NCI-H128 (cell line): ENCODE measurements at regions not wholly inside any gene's neighbourhood (a gene's known extent, or its start where the extent isn't known, plus 50 kb on each side); places are given as distances from the start of the nearest gene placed in this dataset.

Experiments
- DNase-seq: peaks from one replicate; lab custom pipeline; 2025; ENCODE audit not compliant: unreplicated experiment; lab: John Stamatoyannopoulos, UW

DNA sequence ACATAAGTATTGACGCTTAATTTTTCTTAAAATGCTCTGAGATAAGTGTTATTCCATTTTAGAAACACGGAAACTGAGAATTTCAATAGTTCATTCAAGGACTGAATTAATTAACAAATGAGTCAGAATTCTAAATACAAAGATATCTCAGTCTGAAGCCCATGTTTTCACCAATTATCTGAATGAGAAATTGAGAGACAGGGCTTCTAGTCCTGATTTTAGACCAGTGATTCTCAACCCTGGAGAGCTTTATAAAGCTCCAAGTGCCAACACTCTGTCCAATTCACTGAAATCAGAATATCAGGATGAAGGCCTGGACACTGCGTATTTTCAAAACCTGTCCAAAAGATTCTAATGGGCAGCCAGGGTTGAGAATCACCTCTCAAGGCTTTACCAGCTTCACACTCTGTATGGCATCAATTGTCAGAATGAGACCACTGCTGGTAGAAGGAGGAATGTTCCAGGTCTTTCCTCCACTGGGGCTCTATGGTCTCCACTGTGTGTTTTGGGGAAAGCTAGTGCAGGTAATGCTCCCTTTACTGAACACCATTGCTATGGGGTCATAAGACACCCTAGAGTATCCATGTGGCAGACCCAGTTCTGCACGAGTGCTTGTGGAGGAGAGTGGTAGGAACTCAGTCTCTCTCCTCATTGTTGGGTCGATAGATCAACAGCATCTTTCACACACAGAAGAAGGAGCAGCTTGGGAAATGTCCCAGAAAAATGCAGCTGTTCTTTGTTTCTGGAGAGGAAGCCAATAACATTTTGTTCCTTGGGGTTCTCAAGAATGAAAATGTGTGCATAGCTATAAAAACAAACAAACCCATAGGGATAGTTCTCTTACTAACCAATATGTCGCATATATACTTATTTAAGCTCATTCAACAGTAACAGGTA is 99.7 kb upstream of the OSMR start:
- DNase-seq = no peak

- no peak for DNase-seq
Measured at GRCh38 chr5:38749861-38750260, 96.0 kb upstream of the OSMR start.

- no peak for DNase-seq
Measured at GRCh38 chr5:38751103-38751502, 94.7 kb upstream of the OSMR start.

DNA sequence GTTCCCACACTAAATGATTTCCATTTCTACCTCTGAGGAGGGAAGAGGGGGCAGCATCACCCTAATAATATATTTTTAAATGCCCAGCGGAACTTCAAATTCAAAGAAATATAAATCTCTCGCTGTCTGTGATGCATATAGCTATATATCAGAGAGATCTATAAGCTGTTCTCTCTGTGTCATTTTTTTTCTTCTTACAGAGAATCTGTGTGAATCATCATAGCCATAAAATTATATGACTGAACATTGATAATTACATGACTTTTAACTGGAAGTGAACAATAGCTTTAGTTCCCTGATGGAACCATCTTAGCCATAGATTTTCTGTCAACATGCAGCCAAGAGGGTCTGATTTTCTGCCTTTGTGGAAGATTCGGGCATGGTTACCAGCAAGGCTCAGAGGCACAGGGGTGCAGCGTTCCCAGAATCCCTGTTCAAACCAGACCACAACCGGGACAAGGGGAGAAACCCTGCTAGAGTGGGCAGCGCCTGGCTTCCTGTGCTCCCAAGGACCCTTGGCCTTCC is 93.7 kb upstream of the OSMR start:
- DNase-seq = no peak

GRCh38 chr5:38752622-38753021 is 93.2 kb upstream of the OSMR start:
- no peak for DNase-seq

DNA sequence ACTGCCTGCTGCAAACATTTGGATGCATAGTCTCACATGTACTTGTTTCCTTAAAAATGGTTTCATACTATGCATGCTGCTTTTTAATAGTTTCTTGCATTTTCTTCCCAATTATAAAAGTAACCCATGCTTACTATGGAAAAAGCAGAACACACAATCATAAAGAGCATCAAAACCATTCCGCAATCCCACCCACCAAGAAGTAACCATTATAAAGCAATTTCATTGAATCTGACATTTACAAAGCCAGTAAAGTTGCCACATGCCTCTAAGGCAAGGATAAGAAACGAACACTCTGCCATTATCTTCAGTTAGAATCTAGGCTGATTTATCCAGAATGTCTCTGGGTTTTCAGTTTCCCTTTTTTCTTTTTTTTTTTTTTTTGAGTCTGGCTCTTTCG is 92.7 kb upstream of the OSMR start:
- no peak for DNase-seq

GRCh38 chr5:38753776-38754175 is 92.0 kb upstream of the OSMR start:
- no peak for DNase-seq

GRCh38 chr5:38755181-38755580 is 90.6 kb upstream of the OSMR start:
- no peak for DNase-seq

DNA sequence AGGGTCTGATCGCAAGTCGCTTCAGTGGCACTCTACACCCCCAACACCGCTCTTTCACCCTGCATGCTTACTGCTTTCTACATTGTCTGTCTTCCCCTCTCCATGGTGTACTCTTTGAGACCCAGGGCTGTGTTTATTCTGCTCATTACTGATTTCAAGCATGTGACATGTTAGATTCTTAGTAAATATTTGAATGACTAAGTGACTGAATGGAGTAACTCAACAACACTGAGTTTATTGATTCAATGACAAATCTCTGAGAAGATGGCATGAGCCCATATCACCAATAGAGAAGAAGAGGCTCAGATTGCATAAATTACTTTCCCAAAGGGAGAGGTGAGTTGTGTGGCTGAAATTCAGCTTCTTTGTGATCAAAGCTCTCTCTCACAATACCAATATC is 89.7 kb upstream of the OSMR start:
- DNase-seq = no peak

- DNase-seq = no peak
Measured at GRCh38 chr5:38757451-38758245, 88.2 kb upstream of the OSMR start.

DNA sequence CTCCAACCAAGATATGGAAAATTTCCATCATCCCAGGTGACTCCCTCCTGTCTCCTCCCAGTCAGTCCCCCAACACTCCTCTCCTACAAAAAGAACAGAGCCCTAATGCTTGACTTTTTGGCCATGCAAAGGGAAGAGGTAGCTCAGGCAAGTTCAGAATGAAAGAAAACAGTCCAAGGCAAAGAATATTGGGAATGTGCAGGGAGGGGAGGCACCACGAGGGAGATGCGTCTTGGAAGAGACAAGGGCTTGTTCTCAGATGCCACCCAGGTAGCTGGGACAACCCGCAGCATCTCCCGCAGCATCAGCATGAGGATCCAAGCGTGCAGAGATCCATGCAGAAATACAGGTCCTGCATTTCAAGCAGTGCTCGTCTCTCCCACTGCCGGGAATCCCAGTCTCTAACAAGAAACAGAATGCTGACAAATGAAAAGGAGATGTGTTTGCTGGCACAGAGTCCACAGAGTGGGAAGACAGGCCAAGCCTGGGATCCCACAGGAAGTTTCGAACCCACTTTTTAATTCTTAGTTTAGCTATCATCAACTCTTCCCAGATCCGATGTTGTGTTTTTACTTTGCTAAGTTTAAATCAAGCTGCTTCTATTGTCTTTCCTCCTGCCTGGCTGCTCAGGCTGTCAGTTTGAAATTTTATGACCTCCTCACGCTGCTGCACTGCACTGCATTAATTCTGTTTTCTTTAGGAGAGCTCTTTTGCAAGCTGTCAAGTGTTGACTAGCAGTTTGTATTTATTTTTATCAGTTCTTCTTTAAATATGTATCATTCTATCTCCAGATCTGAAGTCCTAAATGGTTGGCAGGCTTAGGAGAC is 86.8 kb upstream of the OSMR start:
- no peak for DNase-seq

DNA sequence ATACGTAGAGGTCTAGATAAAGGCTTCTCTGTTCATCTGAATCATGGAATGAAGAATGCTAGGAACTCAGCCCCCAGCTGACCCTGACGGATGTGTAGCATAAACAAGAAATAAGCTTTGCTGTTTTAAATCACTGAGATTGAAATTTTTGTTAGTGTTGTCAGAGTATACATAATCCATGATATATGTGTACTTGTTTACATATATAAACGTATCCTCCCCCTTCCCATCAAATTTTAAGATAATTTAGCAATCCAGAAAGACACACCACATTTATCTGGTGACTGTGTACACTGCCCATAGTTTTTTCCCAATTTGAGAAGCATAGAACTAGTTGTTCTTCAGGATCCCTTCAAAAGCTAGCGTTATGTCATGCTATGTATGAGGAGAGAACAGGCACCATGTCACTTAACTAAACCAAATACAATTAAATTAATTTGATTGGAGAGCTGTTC is 80.8 kb upstream of the OSMR start:
- no peak for DNase-seq

GRCh38 chr5:38765399-38765861 is 80.4 kb upstream of the OSMR start:
- DNase-seq = no peak

- DNase-seq = no peak
Measured at GRCh38 chr5:38766151-38766550, 79.7 kb upstream of the OSMR start.

- no peak for DNase-seq
Measured at GRCh38 chr5:38768412-38769211, 77.2 kb upstream of the OSMR start.

- no peak for DNase-seq
Measured at GRCh38 chr5:38772471-38772870, 73.3 kb upstream of the OSMR start.

DNA sequence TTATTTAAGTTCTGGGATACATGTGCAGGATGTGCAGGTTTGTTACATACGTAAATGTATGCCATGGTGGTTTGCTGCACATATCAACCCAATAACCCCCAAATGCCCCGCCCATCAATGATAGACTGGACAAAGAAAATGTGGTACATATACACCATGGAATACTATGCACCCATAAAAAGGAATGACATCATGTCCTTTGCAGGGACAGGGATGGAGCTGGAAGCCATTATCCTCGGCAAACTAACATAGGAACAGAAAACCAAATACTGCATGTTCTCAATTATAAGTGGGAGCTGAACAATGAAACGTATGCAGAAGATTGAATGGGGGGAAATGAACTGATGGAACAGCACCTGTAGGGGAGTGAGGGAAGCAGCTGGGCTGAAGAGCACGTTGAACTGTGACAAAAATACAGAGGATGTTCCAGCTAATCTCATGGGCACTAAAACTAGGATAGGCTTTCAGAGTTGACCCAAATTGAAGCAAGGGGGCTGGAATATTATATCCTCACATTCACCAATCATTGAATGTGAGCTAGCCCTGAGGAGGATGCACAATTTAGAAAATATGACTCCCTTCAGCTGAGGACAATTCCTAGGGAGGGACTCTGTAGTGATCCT is 70.5 kb upstream of the OSMR start:
- no peak for DNase-seq

DNA sequence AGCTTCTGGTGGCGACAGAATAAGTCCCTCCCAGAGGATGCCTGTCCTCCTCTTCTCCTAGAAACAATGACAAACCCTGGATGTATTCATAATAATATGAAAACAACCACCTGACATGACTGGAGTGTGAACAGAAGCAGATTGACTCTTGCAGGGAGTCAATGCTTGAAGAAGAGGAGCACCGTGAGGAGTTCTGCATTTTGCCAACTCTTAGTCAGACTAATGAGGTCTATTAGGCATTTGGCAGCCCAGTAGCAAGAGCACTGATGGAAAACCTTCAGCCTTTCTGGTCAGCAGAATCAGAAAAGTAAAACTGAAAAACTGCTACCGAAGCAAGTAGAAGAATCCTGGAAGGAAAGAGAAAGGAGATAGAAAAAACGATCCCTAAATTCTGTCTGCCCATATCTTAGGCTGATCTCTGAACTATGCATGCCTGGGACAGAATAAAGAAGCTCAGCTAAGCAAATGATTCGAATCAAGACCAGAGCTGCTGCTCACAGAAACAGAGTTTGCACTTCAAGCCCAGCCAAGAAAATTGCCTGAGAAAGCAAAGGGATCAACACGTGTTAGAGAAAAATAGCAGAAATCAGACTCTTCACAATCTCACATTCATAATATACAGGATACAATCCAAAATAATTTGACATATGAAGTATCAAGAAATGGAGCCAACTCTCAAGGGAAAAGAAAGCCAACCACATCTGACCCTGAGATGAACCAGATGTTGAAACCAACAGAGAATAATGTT is 69.5 kb upstream of the OSMR start:
- DNase-seq = no peak

DNA sequence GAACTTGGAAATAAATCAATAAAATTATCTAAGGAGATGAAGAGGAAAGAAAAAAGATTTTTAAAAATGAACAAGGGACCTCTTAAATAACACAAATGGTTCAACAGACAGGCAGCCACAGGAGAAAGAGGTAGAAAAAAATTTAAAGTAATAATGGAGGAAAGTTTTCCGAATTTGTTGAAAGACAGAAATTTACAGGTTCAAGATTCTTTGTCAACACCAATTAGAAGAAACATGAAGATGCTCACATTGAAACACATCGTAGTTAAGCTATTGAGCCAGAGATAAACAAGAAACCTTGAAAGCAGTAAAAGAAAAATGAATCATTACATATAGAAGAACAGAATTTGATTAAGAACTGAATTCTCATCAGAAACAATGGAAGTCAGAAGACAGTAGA is 68.7 kb upstream of the OSMR start:
- no peak for DNase-seq
